K562 (cell line): ENCODE measurements at regions not wholly inside any gene's neighbourhood (a gene's known extent, or its start where the extent isn't known, plus 50 kb on each side); places are given as distances from the start of the nearest gene placed in this dataset.

ENCODE experiments used
- ATAC-seq: fragments of 200-7000 bp; cut with Tn5 transposase; 3 replicates; pipeline ENCODE4 v1.9.1; 2020; ENCODE audit warnings: moderate library complexity
- BruUV-seq: library from RNA; stranded (reverse); fragments of 400-500 nt; replicated peaks from 2 replicates; lab custom pipeline; 2021; lab: Mats Ljungman, UMichigan
- CTCF ChIA-PET: fragments of 300-600 bp; formaldehyde crosslinking; extraction: SDS; loops from one replicate; lab custom pipeline; 2021; ENCODE audit warnings: low intra/inter-chr PET ratio; lab: Yijun Ruan, JAX
- POLR2A ChIA-PET: fragments of 300-600, 350-650 bp; sonication (Branson Sonifier 250); formaldehyde crosslinking; extraction: SDS; loops from one replicate; lab custom pipeline; 2021; ENCODE audit warnings: antibody characterized with exemption, inconsistent platforms; lab: Yijun Ruan, JAX
- DNase-seq, 4 experiments: peaks; one replicate each; pipeline versions ENCODE4 v3.0.0 to v3.0.0-alpha.2; 2011 to 2018; ENCODE audit warnings: low spot score in 3 of 4, mixed read lengths in 3 of 4; ENCODE audit errors: extremely low read depth in 1 of 4
- FAIRE-seq: peaks from 2 replicates; lab custom pipeline; 2011; peaks lifted over from hg19 to GRCh38; lab: Jason Lieb, UNC
- H2AFZ ChIP-seq: 2 replicates; pipeline ENCODE4 v1.6.0; 2011; ENCODE audit warnings: low read depth, low read length, control low read depth, inconsistent platforms
- H3K27ac ChIP-seq: fragments of 200-600 bp; 3 replicates; pipeline ENCODE4 v1.8.0; 2011; ENCODE audit warnings: low read depth, mild to moderate bottlenecking, control low read depth, inconsistent platforms, low read length, moderate library complexity, mixed read lengths; ENCODE audit errors: extremely low read depth
- H3K27me3 ChIP-seq, 2 experiments: fragments of 300-600 bp in 1 of 2; 2 replicates in 1 of 2; 3 replicates in 1 of 2; pipeline versions ENCODE4 v1.6.0 to v1.8.0; 2011; ENCODE audit warnings: inconsistent platforms in 2 of 2, low read length in 2 of 2, mild to moderate bottlenecking in 1 of 2, mixed read lengths in 1 of 2, moderate library complexity in 1 of 2; ENCODE audit not compliant: control insufficient read depth in 2 of 2, insufficient read depth in 2 of 2
- H3K36me3 ChIP-seq: fragments of 300-600 bp; 3 replicates; pipeline ENCODE4 v1.8.0; 2011; ENCODE audit warnings: mild to moderate bottlenecking, low read length, inconsistent platforms; ENCODE audit not compliant: control insufficient read depth, insufficient read depth
- H3K4me1 ChIP-seq, 2 experiments: fragments of 200-600 bp in 1 of 2; replicated peaks in 1 of 2; 2 replicates in 1 of 2; 3 replicates in 1 of 2; pipeline versions ENCODE4 v1.5.1 to v1.8.0; 2011; ENCODE audit warnings: inconsistent platforms in 2 of 2, low read length in 2 of 2, mild to moderate bottlenecking in 1 of 2, mixed read lengths in 1 of 2, moderate library complexity in 1 of 2; ENCODE audit not compliant: control insufficient read depth in 2 of 2, insufficient read depth in 2 of 2
- H3K4me2 ChIP-seq: 2 replicates; pipeline ENCODE4 v1.6.1; 2011; ENCODE audit warnings: low read length, control low read depth, inconsistent platforms, mixed read lengths; ENCODE audit not compliant: insufficient read depth
- H3K4me3 ChIP-seq: fragments of 200-600 bp; sonication (generic), shearing (Covaris generic); 2 replicates; pipeline ENCODE4 v1.5.1; 2016; ENCODE audit warnings: control low read depth, inconsistent platforms
- H3K79me2 ChIP-seq: fragments of 200-600 bp; 3 replicates; pipeline ENCODE4 v1.8.0; 2011; ENCODE audit warnings: low read length, inconsistent platforms; ENCODE audit not compliant: control insufficient read depth, insufficient read depth
- H3K9ac ChIP-seq, 2 experiments: 2 replicates each; pipeline versions ENCODE4 v1.6.0 to v1.6.1; 2011; ENCODE audit warnings: low read depth in 2 of 2, low read length in 2 of 2, control low read depth in 1 of 2, inconsistent platforms in 1 of 2, mild to moderate bottlenecking in 1 of 2, mixed read lengths in 1 of 2; ENCODE audit not compliant: insufficient read depth in 1 of 2
- H3K9me1 ChIP-seq: one replicate; pipeline ENCODE4 v1.6.0; 2011; ENCODE audit warnings: inconsistent platforms, mild to moderate bottlenecking, low read length, moderate library complexity; ENCODE audit not compliant: control insufficient read depth, insufficient read depth
- H3K9me3 ChIP-seq: replicated peaks from 2 replicates; pipeline ENCODE4 v1.5.1; 2011; ENCODE audit warnings: low read depth, low read length, inconsistent platforms; ENCODE audit not compliant: control insufficient read depth, insufficient read depth
- H4K20me1 ChIP-seq: replicated peaks from 2 replicates; pipeline ENCODE4 v1.6.1; 2011; ENCODE audit warnings: low read length, inconsistent platforms, mixed read lengths; ENCODE audit not compliant: control insufficient read depth, insufficient read depth
- ESRRA ChIP-seq: fragments of 450-650 bp; IDR thresholded peaks from 2 replicates; pipeline ENCODE4 v1.6.1; 2014; ENCODE audit warnings: low read depth, mild to moderate bottlenecking, moderate library complexity, borderline replicate concordance
- ESRRB ChIP-seq: fragments of 250-450 bp; sonication (Bioruptor Pico); IDR thresholded peaks from 2 replicates; pipeline ENCODE4 v1.5.0; 2020; ENCODE audit warnings: mild to moderate bottlenecking, moderate library complexity, borderline replicate concordance
- FOXA1 ChIP-seq: fragments of 450-650 bp; IDR thresholded peaks from 2 replicates; pipeline ENCODE4 v1.6.1; 2016; ENCODE audit warnings: mild to moderate bottlenecking, borderline replicate concordance
- HMGN3 ChIP-seq: IDR thresholded peaks from 2 replicates; pipeline ENCODE4 v1.6.1; 2011; ENCODE audit warnings: borderline replicate concordance, low read depth, mild to moderate bottlenecking, mixed read lengths, low read length; ENCODE audit not compliant: insufficient read length; ENCODE audit errors: extremely low read depth
- MAFF ChIP-seq: IDR thresholded peaks from 2 replicates; pipeline ENCODE4 v1.6.1; 2012; ENCODE audit warnings: low read length, improper control_type of control experiment
- MAFK ChIP-seq: IDR thresholded peaks from 2 replicates; pipeline ENCODE4 v1.6.1; 2011; ENCODE audit warnings: low read length, improper control_type of control experiment
- NFRKB ChIP-seq: fragments of 450-650 bp; IDR thresholded peaks from 2 replicates; pipeline ENCODE4 v1.6.1; 2016; ENCODE audit warnings: low read depth
- POLR3A ChIP-seq: IDR thresholded peaks from 2 replicates; pipeline ENCODE4 v1.6.1; 2011; ENCODE audit warnings: borderline replicate concordance, mild to moderate bottlenecking, moderate library complexity; ENCODE audit not compliant: insufficient read length, insufficient read depth; ENCODE audit errors: extremely low read depth
- RBM14 ChIP-seq: fragments of 200-400 bp; formaldehyde crosslinking; IDR thresholded peaks from 2 replicates; pipeline ENCODE4 v1.6.1; 2018; ENCODE audit warnings: low read depth, mild to moderate bottlenecking, low read length, moderate library complexity, borderline replicate concordance; ENCODE audit not compliant: insufficient read depth
- TBP ChIP-seq: optimal IDR thresholded peaks from 2 replicates; pipeline ENCODE3; 2011; ENCODE audit warnings: low read depth, low read length, improper control_type of control experiment
- ZNF143 ChIP-seq: sonication (generic); formaldehyde crosslinking; IDR thresholded peaks from 2 replicates; pipeline ENCODE4 v1.9.0; 2022; ENCODE audit warnings: mild to moderate bottlenecking, missing genetic modification reagents
- ZNF282 ChIP-seq: sonication (generic); formaldehyde crosslinking; IDR thresholded peaks from 2 replicates; pipeline ENCODE4 v1.8.1; 2023; ENCODE audit warnings: missing genetic modification reagents
- WGBS: fragments of 100-300 bp; shearing (Covaris generic); methylation state at CpG from one replicate; pipeline ENCODE4 v1.1.6; 2016; ENCODE audit warnings: low coverage, mixed read lengths; ENCODE audit not compliant: insufficient coverage; ENCODE audit errors: missing lambda C conversion rate; 5-methylcytosine and 5-hydroxymethylcytosine counted together
- in situ Hi-C: fragments of 300-500 bp; cut with MboI; formaldehyde crosslinking; loops from 4 replicates; pipeline ENCODE4 v1.15.0; 2018; ENCODE audit warnings: inconsistent platforms, mixed read lengths
- intact Hi-C: fragments of 100-400 bp; cut with micrococcal nuclease; formaldehyde crosslinking; loops from 2 replicates; pipeline ENCODE4 v1.14.2; 2022
- TF ChIP-seq, protein P1 (sequence below): sonication (generic); formaldehyde crosslinking; IDR thresholded peaks from 2 replicates; pipeline ENCODE4 v1.8.0; 2022; ENCODE audit warnings: mild to moderate bottlenecking, missing genetic modification reagents

DNA sequence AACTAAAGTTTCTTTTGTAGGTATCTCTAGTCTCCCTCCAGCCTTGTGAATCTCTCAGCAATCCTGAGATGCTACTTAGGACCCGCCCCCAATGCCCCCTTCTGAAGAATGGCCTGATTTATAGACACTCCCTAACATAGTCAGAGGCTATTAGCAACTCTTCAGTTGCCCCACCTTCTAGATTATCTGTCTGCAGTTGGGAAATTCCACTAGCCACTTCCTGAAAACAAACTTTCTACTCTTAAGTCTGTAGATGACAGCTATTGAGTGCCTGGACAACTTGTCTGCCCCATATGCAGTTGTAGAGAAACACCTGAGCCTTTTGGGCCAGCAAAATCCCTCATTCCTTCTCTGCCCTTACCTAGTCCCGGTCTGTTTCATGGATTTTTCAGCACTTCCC lies 188.2 kb upstream of the PREP start (continued):
- no peak for TF ChIP-seq MAFF
- TF ChIP-seq ZNF282 (CRISPR knock-in tag) = no peak
- no peak for TF ChIP-seq HMGN3
- no peak for TF ChIP-seq NFRKB

DNA sequence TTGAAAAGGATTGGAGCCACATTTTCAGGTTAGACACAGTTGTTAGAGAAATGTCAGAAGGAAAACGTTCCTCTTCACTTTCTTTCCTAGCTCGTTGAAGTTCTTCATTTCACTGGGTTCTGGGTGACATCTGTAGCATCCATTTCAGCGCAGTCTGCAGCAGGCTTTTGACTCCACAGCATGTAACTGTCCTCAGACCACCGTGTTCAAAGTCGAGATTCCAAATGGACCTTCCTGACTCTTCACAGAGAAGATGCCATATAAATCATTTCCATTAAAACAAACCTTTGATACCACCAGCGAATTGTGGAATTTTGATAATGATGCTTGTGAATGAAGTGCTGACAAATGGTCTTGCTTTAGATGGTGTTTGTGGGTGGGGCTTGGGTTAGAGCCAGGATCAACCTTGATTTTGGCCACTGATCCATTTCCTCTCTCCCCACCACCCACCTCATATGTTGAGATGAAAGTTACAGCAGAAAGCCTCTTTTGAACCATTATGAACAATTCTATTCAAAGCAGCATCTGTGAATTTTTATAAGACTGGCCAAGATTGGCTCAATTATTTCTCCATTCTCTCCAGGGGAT lies 185.3 kb upstream of the PREP start:
- TF ChIP-seq, protein P1, sequence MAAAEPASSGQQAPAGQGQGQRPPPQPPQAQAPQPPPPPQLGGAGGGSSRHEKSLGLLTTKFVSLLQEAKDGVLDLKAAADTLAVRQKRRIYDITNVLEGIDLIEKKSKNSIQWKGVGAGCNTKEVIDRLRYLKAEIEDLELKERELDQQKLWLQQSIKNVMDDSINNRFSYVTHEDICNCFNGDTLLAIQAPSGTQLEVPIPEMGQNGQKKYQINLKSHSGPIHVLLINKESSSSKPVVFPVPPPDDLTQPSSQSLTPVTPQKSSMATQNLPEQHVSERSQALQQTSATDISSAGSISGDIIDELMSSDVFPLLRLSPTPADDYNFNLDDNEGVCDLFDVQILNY = no peak
- TF ChIP-seq MAFK (no peak), RBM14 (no peak), ZNF143 (CRISPR knock-in tag) (no peak), ESRRA (no peak), ESRRB (CRISPR knock-in tag) (no peak), TBP (no peak), POLR3A (no peak), FOXA1 (no peak)
- TF ChIP-seq, all 486 proteins: peak for 0
- BruUV-seq = no TSS peak
- no peak overlapping the region for H3K9ac ChIP-seq
- in situ Hi-C loops (no loop called here), intact Hi-C loops (no loop called here)
- H3K4me3 ChIP-seq = no peak overlapping the region
- no peaks in the 10 kb centered on the region for H3K79me2 ChIP-seq
- DNase-seq (no peak), ATAC-seq (no peak), FAIRE-seq (no peak)
- H3K4me1 ChIP-seq = no peaks in the 10 kb centered on the region
- no peaks in the 10 kb centered on the region for H3K36me3 ChIP-seq
- POLR2A ChIA-PET = interaction anchor here (0.5 to 0.7 kb wide), 2 partner anchors 31 to 1271 kb away, joined by 3 to 4 read pairs; no protein-coding TSS in a partner anchor
- no peak overlapping the region for H3K4me2 ChIP-seq
- CTCF ChIA-PET = no interaction called here
- H3K9me1 ChIP-seq = no peaks in the 10 kb centered on the region
- H3K27ac ChIP-seq = no peak overlapping the region
- 0% methylated on average over 6 of the region's 6 CpGs for WGBS
- peaks cover 4 to 27% of the 10 kb centered on the region in 2 experiments; a peak in 4 of 5 replicates for H3K27me3 ChIP-seq
- H4K20me1 ChIP-seq = no peaks in the 10 kb centered on the region
- H2AFZ ChIP-seq = no peak overlapping the region
- no peaks in the 10 kb centered on the region for H3K9me3 ChIP-seq
